NCI-H748 (cell line): ENCODE measurements at regions not wholly inside any gene's neighbourhood (a gene's known extent, or its start where the extent isn't known, plus 50 kb on each side); places are given as distances from the start of the nearest gene placed in this dataset.

Experiments used
- DNase-seq: peaks from one replicate; lab custom pipeline; 2025; ENCODE audit not compliant: unreplicated experiment; lab: John Stamatoyannopoulos, UW

DNA sequence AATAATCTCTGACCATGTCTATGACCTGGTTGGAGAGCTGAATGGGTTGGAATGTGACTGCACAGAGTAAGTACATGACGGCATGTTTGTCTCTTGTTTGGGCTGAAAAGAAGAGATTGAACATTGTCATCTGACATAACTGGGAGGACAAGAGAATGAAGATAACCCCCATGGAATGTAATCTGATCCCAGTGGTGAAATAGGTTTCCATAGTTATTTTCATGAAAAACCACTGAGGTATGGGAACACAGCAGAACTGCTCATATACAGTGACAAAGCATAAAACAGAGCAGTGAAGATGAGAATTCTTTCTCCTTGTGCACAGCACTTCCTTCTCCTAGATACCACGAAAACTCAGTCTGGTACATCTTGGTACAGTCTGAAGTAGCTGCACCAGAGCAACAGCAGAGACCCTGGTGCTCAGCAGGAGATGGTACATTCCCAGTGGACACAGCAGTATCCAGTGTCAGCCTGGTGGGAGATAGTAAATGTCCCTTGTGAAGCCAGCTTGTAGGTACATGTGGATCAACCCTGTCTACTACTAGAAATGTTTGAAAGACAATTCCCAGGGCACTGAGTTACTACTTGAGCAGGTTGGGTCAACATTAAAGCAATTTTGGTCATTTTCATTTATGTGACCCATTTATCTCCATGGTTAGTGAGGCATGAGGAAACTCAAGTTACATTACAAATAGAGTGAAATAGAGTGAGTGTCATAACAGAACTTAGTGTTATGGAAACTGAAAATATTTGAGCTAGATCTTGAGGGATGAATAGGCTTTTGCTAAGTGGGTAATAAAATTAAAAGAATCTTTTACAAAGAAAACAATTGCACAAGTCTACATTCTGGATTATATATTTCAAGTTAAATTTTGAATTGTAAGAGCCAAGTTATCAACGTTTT lies 178.3 kb downstream of the SUCNR1 start:
- peak; percentile 88 for DNase-seq

DNA sequence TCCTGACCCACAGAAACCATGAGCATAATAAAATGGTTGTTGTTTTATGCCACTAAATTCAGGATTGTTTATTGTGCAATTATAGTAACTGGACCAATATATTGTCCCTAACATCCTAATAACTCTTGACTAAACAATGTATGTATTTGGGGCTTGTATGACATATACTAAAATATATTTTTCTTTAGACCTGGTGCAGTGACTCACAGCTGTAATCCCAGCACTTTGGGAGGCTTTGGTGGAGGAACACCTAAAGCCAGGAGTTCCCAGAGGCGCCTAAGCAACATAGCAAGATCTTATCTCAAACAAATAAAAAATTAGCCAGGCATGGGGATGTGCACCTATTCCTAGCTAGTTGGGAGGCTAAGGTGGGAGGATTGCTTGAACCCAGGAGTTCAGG lies 180.4 kb downstream of the SUCNR1 start:
- DNase-seq = no peak

DNA sequence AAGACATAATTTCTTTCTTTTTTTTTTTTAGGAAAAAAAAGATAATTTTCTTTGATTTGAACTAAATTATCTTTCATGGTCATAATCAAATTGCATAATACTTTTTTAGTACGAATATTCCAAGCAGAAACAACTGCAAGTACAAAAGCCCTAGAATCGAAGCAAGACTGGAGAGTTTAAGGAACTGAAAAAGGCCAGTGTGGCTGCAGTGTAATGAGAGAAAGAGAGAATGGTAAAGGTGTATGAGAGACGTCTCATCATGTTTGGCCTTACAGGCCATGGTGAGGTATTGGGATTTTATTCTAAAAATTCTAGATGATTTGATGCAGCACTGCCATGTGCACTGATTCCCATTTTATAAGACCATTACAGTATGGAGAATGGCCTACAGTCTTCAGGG lies 180.9 kb downstream of the SUCNR1 start:
- DNase-seq = no peak

DNA sequence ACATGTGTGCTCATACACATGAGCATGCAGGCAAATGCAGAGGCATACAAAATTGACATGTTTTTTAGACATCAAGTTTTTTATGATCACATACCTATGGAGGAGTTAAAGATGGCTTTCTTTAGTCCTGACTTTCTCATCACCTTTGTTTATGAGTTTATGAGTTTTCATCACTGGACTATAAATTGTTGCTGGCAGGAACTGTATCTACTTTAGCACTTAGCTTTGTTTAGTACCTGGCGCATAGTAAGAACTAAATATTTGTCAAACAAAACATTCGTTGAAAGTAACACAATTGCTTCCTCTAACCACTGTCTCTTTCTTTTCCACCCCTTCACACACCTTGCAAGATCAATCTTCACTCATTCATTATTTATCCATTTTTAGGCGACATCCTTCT lies 182.6 kb downstream of the SUCNR1 start:
- no peak for DNase-seq

DNA sequence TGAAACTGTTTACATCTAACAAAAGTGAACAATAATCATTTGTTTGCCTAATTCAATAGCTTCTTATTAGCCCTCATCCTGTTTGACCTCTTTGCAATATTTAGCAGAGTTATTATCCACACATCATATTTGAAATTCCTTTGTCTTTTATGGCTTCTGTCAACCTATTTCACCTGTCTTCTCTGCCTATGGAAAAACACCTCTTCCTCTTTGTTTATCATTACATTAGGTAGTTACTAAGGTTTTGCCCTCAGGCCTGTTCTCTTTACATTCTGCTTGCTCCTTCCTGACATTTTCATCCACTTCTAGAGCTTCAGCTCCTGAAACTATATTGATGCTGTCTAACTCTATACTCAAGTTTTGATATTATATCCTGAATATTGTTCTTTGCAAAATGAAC lies 183.0 kb downstream of the SUCNR1 start:
- DNase-seq = peak; percentile 51

DNA sequence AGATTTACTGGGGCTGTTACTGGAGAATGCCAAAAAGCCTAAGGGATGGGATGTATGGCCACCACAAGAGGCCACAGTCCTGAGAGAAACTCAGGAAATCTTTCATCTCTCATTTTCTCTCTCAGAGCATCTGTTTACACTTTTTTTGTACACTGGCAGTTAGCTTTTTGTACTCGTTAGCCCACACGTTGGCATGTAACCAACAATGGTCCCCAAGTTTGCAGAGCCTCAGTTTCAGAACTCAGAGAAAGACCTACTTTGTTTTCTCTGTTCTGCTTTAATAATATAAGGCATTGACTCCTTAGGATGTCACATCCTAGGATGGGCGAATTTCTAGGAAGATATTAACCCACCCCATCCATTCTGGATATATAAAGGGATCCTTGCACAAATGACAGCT lies 183.5 kb downstream of the SUCNR1 start:
- DNase-seq = no peak

DNA sequence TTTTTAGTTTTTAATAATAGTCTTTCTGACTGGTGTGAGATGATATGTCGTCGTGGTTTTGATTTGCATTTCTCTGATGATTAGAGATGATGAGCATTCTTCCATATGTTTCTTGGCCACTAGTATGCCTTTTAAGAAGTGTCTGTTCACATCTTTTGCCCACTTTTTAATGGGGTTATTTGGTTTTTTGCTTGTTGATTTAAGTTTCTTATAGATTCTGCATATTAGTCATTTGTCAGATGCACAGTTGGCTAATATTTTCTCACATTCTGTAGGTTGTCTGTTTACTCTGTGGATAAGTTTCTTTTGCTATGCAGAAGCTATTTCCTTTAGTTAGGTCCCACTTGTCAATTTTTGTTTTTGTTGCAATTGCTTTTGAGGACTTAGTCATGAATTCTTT lies 185.4 kb downstream of the SUCNR1 start:
- DNase-seq = no peak

DNA sequence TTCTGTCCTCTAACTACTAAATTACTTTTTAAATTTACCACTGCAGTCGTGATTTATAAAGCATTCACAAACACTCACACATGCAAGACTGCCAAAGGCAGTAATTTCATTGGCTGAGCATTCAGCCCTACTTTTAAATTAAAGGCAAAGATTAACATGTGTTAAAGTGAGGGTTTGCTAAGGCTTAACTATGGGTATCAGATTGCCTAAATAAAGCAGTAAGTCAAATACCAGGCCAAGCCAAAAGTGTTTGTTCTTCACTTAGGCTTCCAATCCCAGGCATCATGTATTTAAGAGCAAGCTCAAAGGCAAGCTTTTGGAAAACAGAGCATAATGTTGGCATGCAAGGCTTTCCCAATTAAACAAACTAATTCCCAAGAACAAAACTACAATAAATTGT lies 187.3 kb downstream of the SUCNR1 start:
- DNase-seq = peak; percentile 13

DNA sequence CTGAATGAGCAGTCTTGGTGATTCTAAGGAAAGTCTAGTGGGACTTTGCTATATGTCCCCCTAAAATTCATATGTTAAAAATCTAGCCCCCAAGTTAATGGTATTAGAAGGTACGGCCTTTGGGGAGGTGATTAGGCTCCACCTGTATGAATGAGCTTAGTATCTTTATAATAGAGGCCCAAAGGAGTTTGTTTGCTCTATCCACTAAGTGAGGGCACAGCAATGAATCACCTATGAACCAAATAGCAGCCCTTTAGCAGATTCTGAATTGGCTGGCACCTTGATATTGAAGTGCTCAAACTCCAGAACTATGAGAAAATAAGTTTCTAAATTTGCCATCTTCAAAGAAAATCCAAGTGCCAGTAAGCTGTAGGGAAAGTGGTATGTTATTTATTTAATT lies 187.9 kb downstream of the SUCNR1 start:
- no peak for DNase-seq

DNA sequence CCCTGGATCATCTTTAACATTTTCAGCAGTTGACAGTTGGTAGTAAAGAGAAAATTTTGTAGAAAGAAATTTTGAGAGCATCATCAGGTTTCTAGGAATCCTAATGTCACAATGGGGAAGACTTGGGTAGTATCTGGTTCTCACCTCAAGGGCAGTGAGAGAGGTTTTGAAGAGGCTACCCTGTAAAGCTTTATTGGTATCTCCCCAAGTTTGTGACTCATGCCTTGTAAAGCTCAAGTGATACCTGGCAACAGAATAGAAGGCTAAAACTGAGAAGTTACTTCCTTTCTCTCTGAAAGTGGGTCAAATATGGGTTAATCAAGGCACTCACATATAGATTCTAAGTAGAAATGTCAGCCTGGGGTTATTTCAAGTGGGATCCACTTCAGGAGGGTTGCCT lies 196.4 kb downstream of the SUCNR1 start:
- DNase-seq = no peak

DNA sequence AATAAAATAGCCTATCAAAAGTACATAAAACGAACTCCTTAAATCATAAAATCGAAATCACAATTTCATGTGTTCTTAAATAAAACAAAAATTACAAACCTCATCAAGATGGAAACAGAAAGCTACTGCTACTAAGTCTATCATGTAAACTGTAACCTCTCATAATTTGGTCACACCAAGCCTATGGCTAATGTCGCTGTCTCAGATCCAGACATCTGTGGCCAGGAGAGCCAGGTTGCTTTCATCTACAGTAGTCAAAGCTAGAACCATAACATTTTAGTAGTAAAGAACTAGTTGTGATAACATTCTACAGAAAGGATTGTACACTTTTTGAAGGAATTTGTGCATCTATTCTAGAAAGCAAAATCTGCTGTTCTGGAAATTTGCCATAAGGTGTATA lies 197.4 kb upstream of the MBNL1 start:
- no peak for DNase-seq

DNA sequence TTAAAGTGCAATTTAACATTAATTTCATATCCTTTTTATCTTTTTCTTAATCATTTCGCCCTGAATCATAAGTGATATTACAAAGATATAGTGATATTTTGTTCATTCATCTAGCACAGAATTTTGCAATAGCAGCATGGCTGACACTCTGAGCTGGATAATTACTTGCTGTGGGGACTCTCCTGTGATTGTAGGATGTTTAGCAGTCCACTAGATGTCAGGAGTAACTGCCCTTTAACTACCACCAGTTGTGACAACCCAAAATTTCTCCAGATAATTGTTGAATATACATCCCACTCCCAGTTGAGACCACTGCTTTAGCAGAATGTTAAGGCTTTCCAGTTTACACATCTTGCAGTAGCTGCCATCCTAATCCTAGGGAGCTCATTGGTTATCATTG lies 196.8 kb upstream of the MBNL1 start:
- DNase-seq = peak; percentile 2

DNA sequence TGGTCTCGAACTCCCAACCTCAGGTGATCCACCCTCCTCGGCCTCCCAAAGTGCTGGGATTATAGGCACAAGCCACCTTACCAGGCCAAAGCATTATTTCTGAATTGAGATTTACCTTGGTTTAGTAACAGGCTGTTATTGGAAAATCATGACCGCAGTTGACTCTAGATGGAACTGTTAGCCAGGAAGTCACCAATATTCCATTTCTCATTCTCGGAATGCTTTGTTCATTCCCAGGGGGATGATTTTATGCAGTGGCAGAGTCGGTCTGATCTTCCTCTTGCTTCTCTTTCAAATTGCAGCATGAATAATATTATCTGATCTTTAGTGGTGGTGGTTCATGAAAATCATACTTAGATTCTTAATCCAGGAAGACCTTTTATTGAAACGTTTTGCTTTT lies 195.5 kb upstream of the MBNL1 start:
- DNase-seq = no peak

DNA sequence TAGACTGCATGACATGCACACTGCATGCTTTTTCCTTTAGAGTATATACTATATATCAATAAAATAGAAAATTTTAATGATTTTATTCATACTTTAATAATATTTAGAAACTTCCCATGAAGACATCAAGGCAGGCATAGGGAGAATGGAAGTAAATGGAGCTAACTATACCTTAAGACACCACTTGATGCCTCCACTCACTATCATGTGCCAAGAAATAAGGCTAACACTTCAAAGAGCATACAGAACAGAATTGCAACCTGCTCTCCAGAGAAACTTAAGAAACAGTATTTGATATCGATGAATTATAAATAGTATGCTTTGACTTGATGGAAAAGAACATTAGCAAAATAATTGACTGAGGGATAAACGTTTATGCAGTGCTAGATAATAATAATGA lies 192.6 kb upstream of the MBNL1 start:
- no peak for DNase-seq

DNA sequence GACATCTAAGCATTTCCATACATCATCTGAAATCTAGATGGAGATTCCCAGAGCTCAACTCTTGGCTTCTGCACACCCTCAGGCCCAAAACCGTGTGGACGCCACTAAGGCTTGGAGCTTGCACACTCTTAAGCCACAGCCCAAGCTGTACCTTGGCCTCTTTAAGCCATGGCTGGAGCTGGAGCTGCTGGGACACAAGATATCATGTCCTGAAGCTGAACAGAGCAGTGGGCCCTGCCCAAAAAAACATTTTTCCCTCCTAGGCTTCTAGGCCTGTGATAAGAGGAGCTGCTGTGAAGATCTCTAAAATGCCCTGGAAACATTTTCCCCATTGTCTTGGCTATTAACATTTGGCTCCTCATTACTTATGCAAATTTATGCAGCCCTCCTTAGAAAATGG lies 188.7 kb upstream of the MBNL1 start:
- no peak for DNase-seq

DNA sequence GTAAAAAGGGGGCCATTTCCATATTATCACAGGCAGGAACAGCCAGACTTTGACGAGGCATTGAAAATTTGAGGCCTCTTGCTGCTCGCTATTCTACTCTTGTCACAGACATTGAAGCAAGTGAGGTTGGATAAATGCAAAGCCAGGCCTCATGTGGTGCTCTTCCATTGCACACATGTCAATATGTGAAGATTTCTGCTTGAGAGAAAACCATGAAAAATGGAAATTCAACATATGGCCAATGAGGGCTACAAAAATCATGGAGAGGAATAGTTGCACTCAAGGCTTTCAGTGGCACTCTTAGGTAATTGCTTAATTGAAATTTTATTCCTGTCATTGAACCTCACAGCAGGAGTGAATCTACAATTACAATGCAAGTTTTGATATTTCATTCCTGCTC lies 185.6 kb upstream of the MBNL1 start:
- peak; percentile 83 for DNase-seq

DNA sequence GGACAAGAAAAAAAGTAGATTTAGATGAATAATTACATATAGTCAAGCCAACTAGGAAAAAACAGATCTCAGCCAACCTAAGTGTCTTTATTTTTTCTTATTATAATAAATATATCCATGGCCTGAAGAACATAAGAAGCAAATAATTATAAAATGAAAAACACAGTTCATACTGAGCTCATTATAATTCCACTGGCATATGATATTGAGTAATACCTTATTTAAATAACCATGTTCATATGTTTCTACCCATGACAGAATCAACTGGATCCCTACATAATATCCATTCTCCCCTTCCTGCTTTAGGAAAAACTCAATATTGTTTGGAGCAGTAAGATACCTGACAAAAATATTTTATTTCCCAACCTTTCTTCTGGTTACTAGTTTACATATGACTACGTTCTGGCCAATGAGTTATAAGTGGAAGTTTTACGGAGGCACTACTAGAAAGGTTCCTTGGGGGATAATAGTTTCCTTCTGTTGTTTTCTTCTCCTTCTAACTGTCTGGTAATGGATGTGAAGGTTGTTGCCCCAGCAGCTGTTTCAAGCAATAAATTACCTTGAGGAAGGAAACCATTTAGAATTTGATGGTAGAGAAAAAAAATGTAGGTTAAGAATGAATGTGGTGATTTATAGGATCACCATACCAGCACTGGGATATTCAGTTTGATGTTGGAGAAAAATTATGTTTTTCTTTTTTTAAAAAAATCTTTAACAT lies 184.1 kb upstream of the MBNL1 start:
- no peak for DNase-seq

DNA sequence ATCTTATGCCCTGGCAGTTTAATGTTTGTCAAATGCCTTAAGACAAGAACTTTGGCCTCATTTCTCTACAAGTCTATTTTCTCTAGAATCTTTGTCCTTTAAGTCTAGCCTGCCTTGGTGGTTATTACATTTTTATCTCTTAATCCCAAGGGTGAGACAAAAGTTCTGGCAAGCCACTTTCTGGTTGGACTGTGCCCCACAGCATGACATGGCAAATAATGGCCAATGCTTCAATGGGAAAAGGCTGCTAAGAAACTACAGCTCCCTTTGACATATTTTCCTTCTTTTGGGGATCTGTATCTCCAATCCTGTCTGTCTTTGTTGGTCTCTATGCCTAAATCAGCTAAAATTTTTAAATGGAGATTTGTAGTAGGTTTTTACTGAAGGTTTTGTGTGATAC lies 181.6 kb upstream of the MBNL1 start:
- no peak for DNase-seq

DNA sequence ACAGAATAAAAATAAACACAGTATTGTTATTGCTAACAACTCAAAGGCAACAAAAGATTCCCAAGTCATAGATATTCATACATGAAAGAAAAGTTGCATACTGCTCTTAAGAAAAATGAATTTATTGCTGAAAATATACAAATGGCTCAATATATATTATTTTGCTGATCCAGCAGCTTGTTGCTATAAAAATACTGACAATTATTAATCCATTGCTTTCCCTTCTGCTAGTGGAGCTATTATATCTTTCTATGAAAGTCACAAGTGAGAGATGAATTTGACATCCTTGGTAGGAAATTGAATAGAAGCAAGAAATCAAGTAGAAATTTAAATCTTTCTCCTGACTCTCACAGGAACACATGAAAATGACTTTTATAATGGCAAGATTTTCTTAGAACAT lies 179.2 kb upstream of the MBNL1 start:
- DNase-seq = no peak

DNA sequence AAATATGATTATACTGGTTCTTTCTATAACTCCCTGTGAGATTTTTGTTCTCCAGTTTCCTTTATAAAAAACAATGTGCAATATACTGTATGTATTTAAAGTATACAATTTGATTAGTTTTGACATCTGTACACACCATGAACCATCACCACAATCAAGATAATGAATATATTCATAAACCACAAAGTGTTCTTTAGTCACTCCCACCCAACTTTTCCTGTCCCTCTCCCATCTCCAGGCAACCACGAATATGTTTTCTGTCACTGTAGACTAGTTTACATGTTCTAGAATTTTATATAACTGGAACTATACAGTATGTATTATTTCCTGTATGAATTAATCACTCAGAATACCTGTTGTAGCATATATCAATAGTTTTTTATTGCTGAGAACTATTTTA lies 177.0 kb upstream of the MBNL1 start:
- no peak for DNase-seq

DNA sequence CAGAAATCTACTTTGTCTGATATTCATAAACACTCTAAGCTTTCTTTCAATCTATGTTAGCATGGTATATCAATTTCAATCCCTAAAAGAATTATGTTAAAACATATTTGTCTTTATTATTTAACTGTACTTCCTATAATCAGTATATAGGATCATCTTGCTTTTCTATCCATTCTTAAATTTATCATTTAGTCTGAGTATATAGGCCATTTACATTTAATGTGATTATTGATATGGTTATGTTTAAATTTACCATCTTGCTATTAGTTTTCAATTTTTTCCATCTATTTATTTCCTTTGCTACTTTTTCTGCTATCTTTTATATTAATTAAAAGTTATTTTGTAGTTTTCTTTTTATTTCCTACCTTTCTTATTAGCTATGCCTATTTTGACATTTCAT lies 174.8 kb upstream of the MBNL1 start:
- DNase-seq = no peak

DNA sequence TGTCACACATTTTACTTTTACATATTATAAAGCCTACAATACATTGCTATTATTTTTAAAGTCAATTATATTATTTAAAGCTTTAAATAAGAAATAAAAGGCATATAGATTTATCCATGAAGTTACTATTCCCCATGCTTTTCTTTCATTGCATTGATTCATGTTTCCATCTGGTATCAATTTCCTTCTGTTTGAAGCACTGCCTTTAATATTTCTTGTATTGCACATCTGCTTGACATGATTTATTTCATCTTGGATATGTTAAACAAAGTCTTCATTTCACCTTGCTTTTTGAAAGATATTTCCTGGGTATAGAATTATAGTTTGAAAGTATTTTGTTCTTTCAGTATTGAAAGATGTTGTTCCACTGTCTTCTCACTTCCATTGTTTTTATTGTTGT lies 174.3 kb upstream of the MBNL1 start:
- DNase-seq = no peak

DNA sequence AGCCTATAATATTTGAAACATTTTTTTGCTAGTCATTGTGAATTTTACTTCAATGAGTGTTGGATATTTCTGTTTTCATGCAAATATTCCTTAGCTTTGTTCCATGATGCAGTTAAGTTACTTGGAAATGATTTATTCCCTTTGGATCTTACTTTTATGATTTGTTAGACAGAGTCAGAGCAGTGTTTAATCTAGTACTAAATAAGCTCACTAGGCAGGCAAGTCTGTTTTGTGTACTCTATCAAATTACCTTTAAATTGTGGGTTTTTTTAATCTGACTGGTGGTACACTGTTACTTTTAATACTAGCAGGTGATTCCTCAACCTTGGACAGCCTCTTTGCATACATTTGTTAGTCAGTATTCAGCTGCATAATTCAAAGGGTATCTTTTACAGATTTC lies 173.3 kb upstream of the MBNL1 start:
- no peak for DNase-seq
